ENCODE measurements at regions not wholly inside any gene's neighbourhood (a gene's known extent, or its start where the extent isn't known, plus 50 kb on each side); places are given as distances from the start of the nearest gene placed in this dataset.

GRCh38 chr1:222163895-222164294 is 384.0 kb downstream of the HHIPL2 start:
- Histone ChIP-seq H3K27me3 (no peaks in the 10 kb centered on the region), H3K27ac (no peak overlapping the region), H3K4me3 (no peak overlapping the region), H3K36me3 (no peaks in the 10 kb centered on the region), H3K4me1 (no peaks in the 10 kb centered on the region), H3K9me3 (no peaks in the 10 kb centered on the region)
- intact Hi-C loops (cut with DNase I) = no loop called here
- TF ChIP-seq POLR2A (IDR thresholded peaks at IDR 0.05) (no peak), EP300 (IDR thresholded peaks at IDR 0.05) (no peak), CTCF (IDR thresholded peaks at IDR 0.05) (no peak), POLR2AphosphoS5 (IDR thresholded peaks at IDR 0.05) (no peak)
- DNase-seq = no peak
- WGBS, 2 donors = 37 to 59% methylated on average over 2 of the region's 2 CpGs

GRCh38 chr1:222161676-222162075 is 386.2 kb downstream of the HHIPL2 start:
- TF ChIP-seq CTCF (IDR thresholded peaks at IDR 0.05) = no peak
- TF ChIP-seq POLR2AphosphoS5 (IDR thresholded peaks at IDR 0.05) = no peak
- TF ChIP-seq EP300 (IDR thresholded peaks at IDR 0.05) = no peak
- no peak for TF ChIP-seq POLR2A (IDR thresholded peaks at IDR 0.05)
- Histone ChIP-seq H3K27me3 (no peaks in the 10 kb centered on the region), H3K4me3 (no peak overlapping the region), H3K4me1 (no peaks in the 10 kb centered on the region), H3K36me3 (no peaks in the 10 kb centered on the region), H3K27ac (no peak overlapping the region), H3K9me3 (peaks cover 0 to 5% (median 2%) of the 10 kb centered on the region in 4 donors)
- intact Hi-C loops (cut with DNase I) = no loop called here
- WGBS, 2 donors = 78% methylated on average over 3 of the region's 3 CpGs
- no peak for DNase-seq

GRCh38 chr1:222157612-222158011 is 390.3 kb downstream of the HHIPL2 start:
- TF ChIP-seq POLR2AphosphoS5 (IDR thresholded peaks at IDR 0.05) (no peak), POLR2A (IDR thresholded peaks at IDR 0.05) (no peak), EP300 (IDR thresholded peaks at IDR 0.05) (no peak), CTCF (IDR thresholded peaks at IDR 0.05) (no peak)
- intact Hi-C loops (cut with DNase I) = no loop called here
- 91 to 97% methylated on average over 1 of the region's 1 CpG for WGBS, 2 donors
- H3K27ac ChIP-seq = no peak overlapping the region
- H3K27me3 ChIP-seq = no peaks in the 10 kb centered on the region
- no peaks in the 10 kb centered on the region for H3K4me1 ChIP-seq
- no peak overlapping the region for H3K4me3 ChIP-seq
- peaks cover 0 to 5% (median 2%) of the 10 kb centered on the region in 4 donors for H3K9me3 ChIP-seq
- no peaks in the 10 kb centered on the region for H3K36me3 ChIP-seq
- DNase-seq = no peak

DNA sequence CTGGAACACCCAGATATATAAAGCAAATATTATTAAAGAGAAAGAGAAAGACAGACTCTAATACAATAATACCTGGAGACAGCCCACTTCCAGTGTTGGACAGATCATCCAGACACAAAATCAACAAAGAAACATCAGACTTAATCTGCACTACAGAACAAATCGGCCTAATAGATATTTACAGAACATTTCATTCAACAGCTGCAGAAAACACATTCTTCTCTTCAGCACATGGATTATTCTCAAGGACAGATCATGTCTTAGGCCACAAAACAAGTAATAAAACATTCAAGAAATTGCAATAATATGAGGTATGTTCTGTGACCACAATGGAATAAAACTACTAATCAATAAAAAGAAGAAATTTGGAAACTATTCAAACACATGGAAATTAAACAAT is 398.3 kb upstream of the DUSP10 start:
- 73 to 75% methylated on average over 1 of the region's 1 CpG for WGBS, 2 donors
- no peak overlapping the region for H3K4me3 ChIP-seq
- no peak for TF ChIP-seq POLR2A (IDR thresholded peaks at IDR 0.05)
- no peak for TF ChIP-seq POLR2AphosphoS5 (IDR thresholded peaks at IDR 0.05)
- no peak for TF ChIP-seq CTCF (IDR thresholded peaks at IDR 0.05)
- no peak for TF ChIP-seq EP300 (IDR thresholded peaks at IDR 0.05)

DNA sequence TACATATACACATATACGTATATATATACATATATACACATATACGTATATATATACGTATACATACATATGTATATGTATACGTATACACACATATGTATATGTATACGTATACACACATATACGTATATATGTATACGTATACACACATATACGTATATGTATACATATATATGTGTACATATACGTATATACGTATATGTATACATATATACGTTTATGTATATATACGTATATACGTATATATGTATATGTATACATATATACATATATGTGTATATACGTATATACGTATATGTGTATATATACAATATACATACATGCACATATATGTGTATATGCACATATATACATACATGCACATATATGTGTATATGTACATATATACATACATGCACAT is 396.2 kb upstream of the DUSP10 start:
- Histone ChIP-seq H3K4me1 (no peaks in the 10 kb centered on the region), H3K9me3 (peaks cover 0 to 12% (median 1%) of the 10 kb centered on the region in 4 donors), H3K27me3 (no peaks in the 10 kb centered on the region), H3K4me3 (no peak overlapping the region), H3K27ac (no peak overlapping the region), H3K36me3 (no peaks in the 10 kb centered on the region)
- TF ChIP-seq POLR2A (IDR thresholded peaks at IDR 0.05) (no peak), POLR2AphosphoS5 (IDR thresholded peaks at IDR 0.05) (no peak), CTCF (IDR thresholded peaks at IDR 0.05) (no peak), EP300 (IDR thresholded peaks at IDR 0.05) (no peak)
- intact Hi-C loops (cut with DNase I) = no loop called here
- 96 to 98% methylated on average over 15 of the region's 15 CpGs for WGBS, 2 donors
- no peak for DNase-seq

More for the DNA sequence above, 398.3 kb upstream of the DUSP10 start:
- DNase-seq = no peak
- no peaks in the 10 kb centered on the region for H3K4me1 ChIP-seq
- no peaks in the 10 kb centered on the region for H3K36me3 ChIP-seq
- H3K9me3 ChIP-seq = peaks cover 0 to 6% (median 1%) of the 10 kb centered on the region in 4 donors
- no peaks in the 10 kb centered on the region for H3K27me3 ChIP-seq
- intact Hi-C loops (cut with DNase I) = no loop called here
- no peak overlapping the region for H3K27ac ChIP-seq

All from sigmoid colon (tissue), 6 donors.